ENCODE measurements at regions not wholly inside any gene's neighbourhood (a gene's known extent, or its start where the extent isn't known, plus 50 kb on each side); places are given as distances from the start of the nearest gene placed in this dataset.

- no peak overlapping the region for H3K9ac ChIP-seq
- H3K4me2 ChIP-seq = no peak overlapping the region
- under 1% methylated on average over 3 of the region's 3 CpGs for WGBS (ENCODE audit: low lambda C conversion rate)
- H3F3A ChIP-seq (replicated peaks; ENCODE audit: insufficient read depth) = no peaks in the 10 kb centered on the region
- H3K9me3 ChIP-seq = no peaks in the 10 kb centered on the region
- no peaks in the 10 kb centered on the region for H3K27me3 ChIP-seq (ENCODE audit: insufficient read depth)
- H3K36me3 ChIP-seq (replicated peaks in 1 of 2; ENCODE audit: control insufficient read depth in 1 of 2, insufficient read depth in 2 of 2, low read length in 1 of 2) = no peaks in the 10 kb centered on the region
- ChIA-PET POLR2A (no interaction called here), CTCF (interaction anchor here (0.7 kb wide), 1 partner anchor 11 kb away, joined by 3 read pairs; no protein-coding TSS in a partner anchor)
- H3K4me3 ChIP-seq (ENCODE audit: low read depth in 2 of 2, low read length in 1 of 2) = no peak overlapping the region
- peaks cover 0 to 6% of the 10 kb centered on the region in 2 experiments; a peak in 2 of 4 replicates for H3K4me1 ChIP-seq (ENCODE audit: control insufficient read depth in 1 of 2, insufficient read depth in 2 of 2, low read depth in 1 of 2, low read length in 1 of 2)
- H2AFZ ChIP-seq (ENCODE audit: low read depth) = no peak overlapping the region
- TF ChIP-seq TEAD4 (IDR thresholded peaks at IDR 0.05; ENCODE audit: borderline replicate concordance, insufficient read depth) = no peak
- peak; percentile 73 for TF ChIP-seq GATA2 (CRISPR knock-in tag; IDR thresholded peaks at IDR 0.05)
- TF ChIP-seq EP300 (IDR thresholded peaks at IDR 0.05; ENCODE audit: borderline replicate concordance in 1 of 2, low read depth in 1 of 2, low read length in 1 of 2) = peak in 1 of 2 experiments; percentile 79; a peak in 2 of 4 replicates
- peak; percentile 28; the same call in 1 of the 2 replicates for TF ChIP-seq RAD21 (IDR thresholded peaks at IDR 0.05; ENCODE audit: low read length)
- TF ChIP-seq FOXM1 (IDR thresholded peaks at IDR 0.05; ENCODE audit: low read depth) = no peak
- no peak for TF ChIP-seq JUND (IDR thresholded peaks at IDR 0.05)
- no peak for TF ChIP-seq SMC3 (IDR thresholded peaks at IDR 0.05; ENCODE audit: low read depth, low read length)
- peak; percentile 45; the same call in 1 of the 2 replicates for TF ChIP-seq RCOR1 (IDR thresholded peaks at IDR 0.05; ENCODE audit: low read length)
- 0 out of 2 replicates have a peak, but pooled peaks have one; percentile 34 for TF ChIP-seq FOXJ3 (CRISPR knock-in tag; IDR thresholded peaks at IDR 0.05)
- TF ChIP-seq NFIC (IDR thresholded peaks at IDR 0.05; ENCODE audit: borderline replicate concordance) = 0 out of 2 replicates have a peak, but pooled peaks have one; percentile 15
- TF ChIP-seq REST (IDR thresholded peaks at IDR 0.05; ENCODE audit: low read depth, low read length) = no peak
- TF ChIP-seq MXI1 (IDR thresholded peaks at IDR 0.05; ENCODE audit: low read depth, low read length) = peak; percentile 42; the same call in 1 of the 2 replicates
- peak; percentile 59 for TF ChIP-seq CHD2 (IDR thresholded peaks at IDR 0.05; ENCODE audit: low read length, partially characterized antibody)
- H3K27ac ChIP-seq (ENCODE audit: low read depth in 2 of 2, low read length in 1 of 2) = no peak overlapping the region
- no peaks in the 10 kb centered on the region for H3K9me2 ChIP-seq
- H4K20me1 ChIP-seq (ENCODE audit: insufficient read depth) = no peaks in the 10 kb centered on the region
- DNase-seq = peak; percentile 44
- no peaks in the 10 kb centered on the region for H3K79me2 ChIP-seq (ENCODE audit: insufficient read depth)
Measured at GRCh38 chr9:73577848-73578247, 426.2 kb downstream of the ANXA1 start.

GRCh38 chr9:73579823-73580222 is 428.2 kb downstream of the ANXA1 start:
- H3K9ac ChIP-seq = no peak overlapping the region
- no peak for DNase-seq
- H3F3A ChIP-seq (replicated peaks; ENCODE audit: insufficient read depth) = no peaks in the 10 kb centered on the region
- POLR2A ChIA-PET = no interaction called here
- CTCF ChIA-PET = interaction anchor here (1.0 kb wide), 2 partner anchors 12 to 163 kb away, joined by 3 read pairs; no protein-coding TSS in a partner anchor
- H3K27me3 ChIP-seq (ENCODE audit: insufficient read depth) = no peaks in the 10 kb centered on the region
- H3K4me2 ChIP-seq = no peak overlapping the region
- no peaks in the 10 kb centered on the region for H4K20me1 ChIP-seq (ENCODE audit: insufficient read depth)
- no peak overlapping the region for H2AFZ ChIP-seq (ENCODE audit: low read depth)
- no peaks in the 10 kb centered on the region for H3K9me2 ChIP-seq
- H3K79me2 ChIP-seq (ENCODE audit: insufficient read depth) = no peaks in the 10 kb centered on the region
- H3K36me3 ChIP-seq (replicated peaks in 1 of 2; ENCODE audit: control insufficient read depth in 1 of 2, insufficient read depth in 2 of 2, low read length in 1 of 2) = no peaks in the 10 kb centered on the region
- no peak overlapping the region for H3K4me3 ChIP-seq (ENCODE audit: low read depth in 2 of 2, low read length in 1 of 2)
- H3K9me3 ChIP-seq = no peaks in the 10 kb centered on the region
- no peak for TF ChIP-seq RCOR1 (IDR thresholded peaks at IDR 0.05; ENCODE audit: low read length)
- no peak for TF ChIP-seq NRF1 (IDR thresholded peaks at IDR 0.05; ENCODE audit: low read depth, low read length)
- no peak for TF ChIP-seq CHD2 (IDR thresholded peaks at IDR 0.05; ENCODE audit: low read length, partially characterized antibody)
- TF ChIP-seq USF1 (IDR thresholded peaks at IDR 0.05; ENCODE audit: borderline replicate concordance, low read depth) = no peak
- TF ChIP-seq MAX (IDR thresholded peaks at IDR 0.05; ENCODE audit: low read depth) = no peak
- WGBS (ENCODE audit: low lambda C conversion rate) = 42% methylated on average over 2 of the region's 2 CpGs
- H3K27ac ChIP-seq (ENCODE audit: low read depth in 2 of 2, low read length in 1 of 2) = no peak overlapping the region
- H3K4me1 ChIP-seq (ENCODE audit: control insufficient read depth in 1 of 2, insufficient read depth in 2 of 2, low read depth in 1 of 2, low read length in 1 of 2) = peaks cover 0 to 2% of the 10 kb centered on the region in 2 experiments; a peak in 2 of 4 replicates

Data from SK-N-SH (cell line).